ENCODE measurements at regions not wholly inside any gene's neighbourhood (a gene's known extent, or its start where the extent isn't known, plus 50 kb on each side); places are given as distances from the start of the nearest gene placed in this dataset.
"Not testable (repeated sequence)": the region's sequence is repeated elsewhere in the genome, so short reads cannot be mapped to it uniquely, and the experiment has no call there.

GRCh38 chr14:31911160-31911559 is 165.9 kb upstream of the ARHGAP5 start:
- DNase-seq (ENCODE audit: low read depth), result no peak

GRCh38 chr14:31913370-31913769 is 163.7 kb upstream of the ARHGAP5 start:
- no peak for DNase-seq (ENCODE audit: low read depth)

DNA sequence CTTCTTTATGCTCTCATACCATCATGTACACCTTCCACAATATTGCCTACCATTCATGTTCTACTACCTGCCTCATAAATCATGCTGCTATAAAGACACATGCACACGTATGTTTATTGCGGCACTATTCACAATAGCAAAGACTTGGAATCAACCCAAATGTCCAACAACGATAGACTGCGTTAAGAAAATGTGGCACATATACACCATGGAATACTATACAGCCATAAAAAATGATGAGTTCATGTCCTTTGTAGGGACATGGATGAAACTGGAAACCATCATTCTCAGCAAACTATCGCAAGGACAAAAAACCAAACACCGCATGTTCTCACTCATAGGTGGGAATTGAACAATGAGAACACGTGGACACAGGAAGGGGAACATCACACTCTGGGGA is 158.8 kb upstream of the ARHGAP5 start:
- DNase-seq (ENCODE audit: low read depth), result not testable (repeated sequence)

DNA sequence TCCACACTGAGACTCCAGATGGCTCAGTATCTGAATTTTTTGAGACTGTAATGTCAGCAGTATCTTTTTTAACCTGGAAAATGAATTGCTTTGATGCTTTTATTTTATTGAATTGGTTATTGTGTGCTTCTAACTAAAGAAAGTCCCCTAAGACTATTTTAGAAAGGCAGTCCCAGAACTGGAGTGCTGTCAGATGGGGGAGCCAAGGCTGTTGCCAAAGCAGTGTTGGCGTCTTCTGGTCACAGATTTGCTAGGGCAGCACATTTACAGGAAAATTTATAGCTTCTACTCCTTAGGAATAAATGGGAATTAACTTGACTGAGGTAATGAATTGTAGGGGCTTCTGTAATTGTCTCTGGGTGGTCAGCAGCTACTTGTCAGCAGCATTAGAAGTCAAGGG is 157.1 kb upstream of the ARHGAP5 start:
- no peak for DNase-seq (ENCODE audit: low read depth)

GRCh38 chr14:31920989-31921650 is 156.0 kb upstream of the ARHGAP5 start:
- no peak for DNase-seq (ENCODE audit: low read depth)

DNA sequence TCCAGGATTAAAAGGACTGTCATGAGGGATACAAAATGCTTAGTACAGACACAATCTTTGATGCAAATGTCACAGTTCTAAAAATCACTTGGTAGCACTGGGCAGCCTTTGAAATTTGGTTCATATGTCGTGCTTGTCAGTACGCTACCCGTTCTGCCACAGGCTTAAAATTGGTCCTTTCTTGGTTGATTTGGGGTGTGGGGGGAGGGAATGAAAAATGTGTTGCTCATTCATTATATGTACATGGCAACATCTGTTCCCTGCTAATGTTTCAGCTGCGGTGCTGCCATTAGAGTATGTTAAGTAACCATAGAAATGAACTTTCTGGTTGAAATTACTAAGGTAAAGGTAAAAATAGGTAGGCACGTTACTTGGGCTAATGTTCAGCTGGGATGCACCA is 155.4 kb upstream of the ARHGAP5 start:
- no peak for DNase-seq (ENCODE audit: low read depth)

DNA sequence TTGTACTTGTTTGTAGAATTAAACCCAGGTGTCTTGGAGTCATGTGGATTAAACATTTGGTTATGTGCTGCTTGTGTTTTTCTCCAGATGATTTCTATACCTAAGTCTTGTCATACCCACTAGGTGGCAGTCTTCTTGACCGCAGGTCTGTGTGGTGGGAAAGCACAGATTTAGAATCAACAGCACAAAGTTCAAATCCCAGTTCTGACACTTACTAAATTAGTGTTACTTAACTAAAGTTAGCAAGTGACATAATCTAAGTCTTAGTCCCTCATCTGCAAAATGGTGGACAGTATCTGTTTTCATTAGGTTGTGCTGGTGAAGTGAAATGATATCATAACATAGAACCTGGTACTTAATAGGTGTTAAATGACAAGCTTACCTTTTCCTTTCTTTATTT is 151.0 kb upstream of the ARHGAP5 start:
- DNase-seq (ENCODE audit: low read depth), result peak; percentile 76

- DNase-seq (ENCODE audit: low read depth), result no peak
Observed at GRCh38 chr14:31926652-31927347, 150.3 kb upstream of the ARHGAP5 start.

DNA sequence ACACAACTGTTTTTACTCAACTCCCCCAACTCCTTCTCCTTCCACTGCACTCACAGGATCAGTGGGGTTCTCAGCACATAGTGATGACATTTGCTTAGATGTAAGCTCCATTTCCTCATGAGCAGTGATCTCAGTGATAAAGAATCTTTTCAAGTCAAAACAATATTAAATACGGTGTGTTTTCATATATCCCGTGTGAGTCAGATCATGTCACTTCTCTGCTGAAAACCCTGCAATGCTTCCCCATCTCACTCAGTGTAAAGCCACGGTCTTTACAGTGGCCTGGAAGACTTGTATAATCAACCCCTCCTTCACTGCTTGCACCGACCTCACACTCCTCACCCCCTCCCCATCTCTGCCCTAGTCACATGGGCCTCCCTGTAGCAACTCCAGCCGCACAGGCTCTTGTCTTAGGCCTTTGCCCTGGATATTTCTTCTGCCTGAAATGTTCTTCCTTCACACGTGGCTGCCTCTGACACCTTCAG is 149.7 kb upstream of the ARHGAP5 start:
- DNase-seq (ENCODE audit: low read depth), result peak; percentile 96

- DNase-seq (ENCODE audit: low read depth), result no peak
Observed at GRCh38 chr14:31930070-31930469, 147.0 kb upstream of the ARHGAP5 start.

DNA sequence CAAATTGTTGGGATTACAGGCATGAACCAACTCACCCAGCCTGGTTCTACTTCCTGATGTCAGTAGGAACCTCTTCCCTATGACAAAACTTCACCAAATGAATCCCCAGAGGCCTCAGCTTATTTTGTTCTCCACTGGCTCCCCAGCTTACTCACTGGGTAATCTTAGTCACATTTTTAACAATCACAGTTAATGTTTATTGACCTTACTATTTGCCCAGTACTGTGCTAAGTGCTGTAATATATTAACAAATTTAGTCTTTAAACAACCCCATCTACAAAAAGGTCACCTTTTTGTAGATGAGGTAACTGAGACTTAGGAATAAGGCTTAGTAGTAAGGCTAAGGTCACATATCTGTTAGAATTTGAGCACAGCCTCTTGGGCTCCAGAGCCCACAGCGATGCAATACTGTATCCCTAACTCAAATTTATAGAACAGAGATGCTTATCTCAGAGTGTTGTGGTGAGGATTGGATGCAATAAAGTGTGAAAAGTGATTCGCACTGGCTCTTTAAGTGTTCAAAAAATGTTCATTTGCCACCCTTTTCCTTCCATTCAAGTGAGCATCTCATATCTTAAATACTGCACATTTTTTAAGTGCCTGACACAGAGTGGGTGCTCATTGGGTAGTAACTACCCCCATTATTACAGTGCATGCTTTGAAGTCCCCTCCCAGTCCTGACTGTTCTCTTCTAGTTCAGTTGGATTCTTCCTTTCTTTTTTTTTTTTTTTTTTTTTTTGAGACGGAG is 146.4 kb upstream of the ARHGAP5 start:
- peak; percentile 63 for DNase-seq (ENCODE audit: low read depth)

- no peak for DNase-seq (ENCODE audit: low read depth)
Observed at GRCh38 chr14:31932675-31933074, 144.4 kb upstream of the ARHGAP5 start.

- DNase-seq (ENCODE audit: low read depth), result peak; percentile 41
Observed at GRCh38 chr14:31933716-31934115, 143.4 kb upstream of the ARHGAP5 start.

DNA sequence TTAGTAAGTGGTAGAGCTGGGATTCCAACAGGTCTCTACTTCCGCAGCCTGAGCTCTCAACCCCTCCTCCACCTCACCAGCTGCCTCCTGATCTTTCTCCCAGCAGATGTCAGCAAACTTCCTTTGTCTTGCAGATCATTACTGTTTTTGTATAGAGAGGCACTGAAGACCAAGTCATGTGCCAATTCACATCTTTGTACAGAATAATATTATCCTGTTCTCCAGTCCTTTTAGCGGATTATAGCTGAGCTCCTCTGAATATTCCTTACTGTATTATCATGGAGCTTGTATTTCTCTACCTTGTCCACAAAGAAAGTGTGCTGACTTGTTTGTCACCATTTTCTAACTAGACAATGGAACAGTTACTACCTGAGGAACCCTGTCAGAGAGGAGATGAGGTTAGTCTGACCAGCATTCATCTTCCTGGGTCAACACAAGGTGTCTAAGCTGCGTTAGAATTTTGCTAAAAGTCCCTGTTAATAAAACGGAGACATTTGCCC is 142.3 kb upstream of the ARHGAP5 start:
- DNase-seq (ENCODE audit: low read depth), result peak; percentile 56

DNA sequence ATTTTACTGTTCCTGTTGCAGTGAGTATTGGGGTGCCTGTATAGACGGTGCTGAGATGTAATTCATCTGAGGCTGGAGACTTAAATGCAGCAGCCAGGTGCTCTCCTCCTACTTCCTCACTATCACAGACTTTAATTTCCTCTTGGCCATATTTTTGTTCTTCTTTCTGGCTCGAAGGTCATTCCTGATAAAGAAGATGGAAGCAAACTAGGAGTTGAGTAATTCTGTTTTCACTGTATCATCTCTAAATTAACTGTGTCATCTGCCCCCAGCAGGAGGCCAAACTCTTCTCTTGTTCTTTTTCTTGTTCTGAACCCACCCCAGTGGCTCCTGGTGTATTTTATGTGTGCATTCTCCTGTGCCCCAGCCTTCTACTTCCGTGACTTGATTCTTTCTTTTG is 141.7 kb upstream of the ARHGAP5 start:
- DNase-seq (ENCODE audit: low read depth), result no peak

DNA sequence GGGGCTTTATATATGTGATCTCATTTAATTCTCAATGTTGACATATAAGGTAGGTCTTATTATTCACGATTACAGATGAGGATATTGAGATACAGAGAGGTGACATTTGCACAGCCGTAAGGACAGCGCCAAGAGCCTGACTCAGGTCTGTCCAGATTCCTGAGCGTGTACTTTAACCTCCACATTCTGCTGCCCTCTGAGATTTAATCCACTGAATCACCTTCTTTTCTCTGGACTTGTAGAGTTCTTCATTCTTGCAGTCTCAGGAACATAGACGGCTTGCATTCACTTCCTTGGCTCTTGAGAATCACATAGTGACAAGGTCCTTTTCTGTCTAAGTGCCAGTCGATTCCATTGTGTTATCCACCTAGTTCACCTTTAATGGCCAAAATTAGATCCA is 141.0 kb upstream of the ARHGAP5 start:
- peak; percentile 25 for DNase-seq (ENCODE audit: low read depth)

DNA sequence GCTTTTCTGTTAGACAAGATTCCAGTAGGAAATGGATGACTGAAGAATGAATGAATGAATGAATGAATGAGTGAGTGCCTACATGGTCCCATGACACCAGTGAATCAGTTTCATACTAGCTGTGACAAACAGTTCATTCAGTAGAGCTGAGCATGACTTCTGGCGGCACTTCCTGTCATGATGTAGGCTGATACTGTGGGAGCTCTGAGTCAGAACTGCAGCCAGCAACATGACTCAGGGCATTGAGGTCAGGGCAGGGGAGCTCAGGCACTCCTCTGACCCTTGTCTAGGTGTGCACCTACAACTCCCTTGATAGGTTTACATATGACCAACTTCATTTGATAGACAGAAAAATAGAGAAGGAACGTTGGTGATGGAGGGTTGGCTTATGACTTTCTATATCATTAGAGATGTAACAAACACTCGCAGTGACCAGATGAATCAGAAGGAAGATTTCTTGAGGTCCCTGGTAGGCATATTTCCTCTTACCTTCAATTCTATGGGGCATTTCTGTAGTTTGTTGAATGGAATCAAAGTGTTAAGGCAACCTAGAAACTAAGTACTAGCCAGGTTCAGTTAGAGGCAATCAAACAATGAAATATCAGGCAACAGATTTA is 139.3 kb upstream of the ARHGAP5 start:
- DNase-seq (ENCODE audit: low read depth), result peak; percentile 97

DNA sequence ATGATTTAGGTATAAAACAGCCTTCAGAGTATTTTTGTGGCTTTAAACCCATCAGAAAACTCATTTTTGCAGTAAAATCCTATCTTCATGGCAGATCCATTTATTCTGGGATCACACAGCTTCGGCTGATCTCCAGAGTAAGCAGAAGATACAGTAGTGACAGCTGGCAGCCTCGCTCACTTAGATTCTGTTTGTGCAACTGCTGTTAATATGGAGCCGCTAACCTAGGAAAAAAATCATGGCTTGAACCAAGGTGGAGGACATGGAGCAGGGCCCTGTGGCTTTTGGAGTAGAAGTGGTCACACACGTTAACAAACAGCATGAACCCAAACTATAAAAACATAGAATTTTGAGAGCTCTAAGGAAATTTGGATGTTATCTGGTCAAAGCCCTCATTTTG is 137.2 kb upstream of the ARHGAP5 start:
- no peak for DNase-seq (ENCODE audit: low read depth)

GRCh38 chr14:31941487-31941886 is 135.6 kb upstream of the ARHGAP5 start:
- no peak for DNase-seq (ENCODE audit: low read depth)

GRCh38 chr14:31942166-31942841 is 134.8 kb upstream of the ARHGAP5 start:
- DNase-seq (ENCODE audit: low read depth), result no peak

DNA sequence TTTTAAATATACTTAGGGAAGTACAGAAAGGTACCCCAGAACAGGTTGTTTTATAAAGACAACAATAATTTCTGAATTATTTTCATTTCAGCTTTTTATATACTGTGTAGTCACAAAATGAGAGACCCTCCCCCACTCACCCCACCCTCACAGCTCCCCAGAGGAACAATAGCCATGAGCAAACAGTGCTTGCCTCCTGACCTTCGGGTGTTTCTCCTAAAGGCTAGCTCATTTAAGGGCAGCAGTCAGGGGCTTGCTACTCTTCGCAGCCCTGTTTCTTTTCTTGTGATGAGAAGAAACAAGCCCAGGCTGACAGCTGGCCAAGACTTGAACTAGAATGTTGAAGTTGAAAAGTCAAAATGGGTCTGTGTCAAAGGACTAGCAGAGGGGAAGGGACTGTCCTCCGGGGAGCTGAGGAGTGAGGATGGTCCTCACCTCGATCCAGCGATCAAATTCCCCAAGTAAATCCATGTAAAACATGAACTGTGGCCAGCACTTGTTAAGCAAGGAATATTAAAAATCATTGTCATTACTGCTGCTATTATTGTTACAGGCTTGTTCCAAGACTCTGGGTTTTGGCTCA is 133.8 kb upstream of the ARHGAP5 start:
- no peak for DNase-seq (ENCODE audit: low read depth)

Data from ELR (cell line).